Activated CD4-positive, alpha-beta T cell treated with anti-CD3 and anti-CD28 coated beads, Interleukin-2, Interleukin-4, amounts not matched to agents 100 ng/mL and 50 ng/mL, durations not matched to agents 16 hours and 8 hours (primary cell): ENCODE measurements at regions not wholly inside any gene's neighbourhood (a gene's known extent, or its start where the extent isn't known, plus 50 kb on each side); places are given as distances from the start of the nearest gene placed in this dataset.

ENCODE experiments used
- DNase-seq: peaks from one replicate; pipeline ENCODE4 v3.0.0-alpha.2; 2020; ENCODE audit warnings: low spot score

- no peak for DNase-seq
These were observed 673.7 kb upstream of the CCDC54 start for GRCh38 chr3:106703524-106703923.

- no peak for DNase-seq
These were observed 669.9 kb upstream of the CCDC54 start for GRCh38 chr3:106707347-106707746.

- no peak for DNase-seq
These were observed 666.6 kb upstream of the CCDC54 start for GRCh38 chr3:106710596-106710995.

- no peak for DNase-seq
These were observed 665.6 kb upstream of the CCDC54 start for GRCh38 chr3:106711650-106712049.

- no peak for DNase-seq
These were observed 662.8 kb upstream of the CCDC54 start for GRCh38 chr3:106714400-106714799.

GRCh38 chr3:106715286-106715685 lies 662.0 kb upstream of the CCDC54 start:
- DNase-seq: no peak

- no peak for DNase-seq
These were observed 660.0 kb upstream of the CCDC54 start for GRCh38 chr3:106717178-106717780.

- no peak for DNase-seq
These were observed 658.2 kb upstream of the CCDC54 start for GRCh38 chr3:106719077-106719476.

- no peak for DNase-seq
These were observed 657.7 kb upstream of the CCDC54 start for GRCh38 chr3:106719583-106719982.

- DNase-seq: no peak
These were observed 656.7 kb upstream of the CCDC54 start for GRCh38 chr3:106720510-106720909.

GRCh38 chr3:106725566-106725965 lies 651.7 kb upstream of the CCDC54 start:
- no peak for DNase-seq

- DNase-seq: no peak
These were observed 648.7 kb upstream of the CCDC54 start for GRCh38 chr3:106728315-106729098.

- DNase-seq: no peak
These were observed 647.8 kb upstream of the CCDC54 start for GRCh38 chr3:106729481-106729880.

- DNase-seq: no peak
These were observed 646.0 kb upstream of the CCDC54 start for GRCh38 chr3:106731230-106731629.

- no peak for DNase-seq
These were observed 642.5 kb upstream of the CCDC54 start for GRCh38 chr3:106734712-106735111.

- DNase-seq: no peak
These were observed 640.0 kb upstream of the CCDC54 start for GRCh38 chr3:106737265-106737664.

GRCh38 chr3:106740116-106740515 lies 637.1 kb upstream of the CCDC54 start:
- DNase-seq: no peak

GRCh38 chr3:106745344-106746168 lies 631.7 kb upstream of the CCDC54 start:
- no peak for DNase-seq

GRCh38 chr3:106746286-106746685 lies 631.0 kb upstream of the CCDC54 start:
- DNase-seq: no peak

- DNase-seq: no peak
These were observed 628.6 kb upstream of the CCDC54 start for GRCh38 chr3:106748472-106749262.

GRCh38 chr3:106750092-106750491 lies 627.1 kb upstream of the CCDC54 start:
- no peak for DNase-seq

GRCh38 chr3:106755336-106755735 lies 621.9 kb upstream of the CCDC54 start:
- DNase-seq: no peak
